GM19395 (cell line): ENCODE measurements at regions not wholly inside any gene's neighbourhood (a gene's known extent, or its start where the extent isn't known, plus 50 kb on each side); places are given as distances from the start of the nearest gene placed in this dataset.

ENCODE experiments used
- ATAC-seq: cut with Tn5 transposase; IDR thresholded peaks from one replicate; pipeline ENCODE4 v1.9.1; 2021; ENCODE audit warnings: mild to moderate bottlenecking, moderate library complexity; ENCODE audit not compliant: unreplicated experiment

GRCh38 chr12:127696963-127697362 lies 570.0 kb upstream of the TMEM132C start:
- ATAC-seq: no peak

- no peak for ATAC-seq
Observed at GRCh38 chr12:127703026-127703425, 563.9 kb upstream of the TMEM132C start.

- no peak for ATAC-seq
Observed at GRCh38 chr12:127711108-127711507, 555.9 kb upstream of the TMEM132C start.

GRCh38 chr12:127712561-127712960 lies 554.4 kb upstream of the TMEM132C start:
- no peak for ATAC-seq

GRCh38 chr12:127716166-127716565 lies 550.8 kb upstream of the TMEM132C start:
- ATAC-seq: no peak

- ATAC-seq: no peak
Observed at GRCh38 chr12:127717278-127717677, 549.7 kb upstream of the TMEM132C start.

- ATAC-seq: no peak
Observed at GRCh38 chr12:127720334-127720733, 546.6 kb upstream of the TMEM132C start.

GRCh38 chr12:127722611-127723010 lies 544.4 kb upstream of the TMEM132C start:
- ATAC-seq: no peak

- no peak for ATAC-seq
Observed at GRCh38 chr12:127723251-127723650, 543.7 kb upstream of the TMEM132C start.

GRCh38 chr12:127726671-127727315 lies 540.2 kb upstream of the TMEM132C start:
- ATAC-seq: no peak

GRCh38 chr12:127728285-127728684 lies 538.7 kb upstream of the TMEM132C start:
- ATAC-seq: no peak

GRCh38 chr12:127728729-127729128 lies 538.2 kb upstream of the TMEM132C start:
- ATAC-seq: no peak

- no peak for ATAC-seq
Observed at GRCh38 chr12:127729381-127729780, 537.6 kb upstream of the TMEM132C start.

- ATAC-seq: no peak
Observed at GRCh38 chr12:127731657-127732056, 535.3 kb upstream of the TMEM132C start.

GRCh38 chr12:127742231-127742630 lies 524.7 kb upstream of the TMEM132C start:
- ATAC-seq: no peak

GRCh38 chr12:127745469-127746212 lies 521.3 kb upstream of the TMEM132C start:
- ATAC-seq: no peak

- ATAC-seq: no peak
Observed at GRCh38 chr12:127749416-127749815, 517.6 kb upstream of the TMEM132C start.

GRCh38 chr12:127750076-127750840 lies 516.7 kb upstream of the TMEM132C start:
- no peak for ATAC-seq

- ATAC-seq: no peak
Observed at GRCh38 chr12:127752802-127753201, 514.2 kb upstream of the TMEM132C start.

- ATAC-seq: no peak
Observed at GRCh38 chr12:127760357-127760756, 506.6 kb upstream of the TMEM132C start.

- ATAC-seq: no peak
Observed at GRCh38 chr12:127760996-127761395, 506.0 kb upstream of the TMEM132C start.

GRCh38 chr12:127761880-127762279 lies 505.1 kb upstream of the TMEM132C start:
- ATAC-seq: no peak
